Inflammatory macrophage (primary cell): ENCODE measurements at regions not wholly inside any gene's neighbourhood (a gene's known extent, or its start where the extent isn't known, plus 50 kb on each side); places are given as distances from the start of the nearest gene placed in this dataset.
"Not testable (repeated sequence)": the region's sequence is repeated elsewhere in the genome, so short reads cannot be mapped to it uniquely, and the experiment has no call there.

Experiments
- DNase-seq, 2 donors: peaks; one replicate each; pipeline ENCODE4 v3.0.0-alpha.2; 2020 to 2022

DNA sequence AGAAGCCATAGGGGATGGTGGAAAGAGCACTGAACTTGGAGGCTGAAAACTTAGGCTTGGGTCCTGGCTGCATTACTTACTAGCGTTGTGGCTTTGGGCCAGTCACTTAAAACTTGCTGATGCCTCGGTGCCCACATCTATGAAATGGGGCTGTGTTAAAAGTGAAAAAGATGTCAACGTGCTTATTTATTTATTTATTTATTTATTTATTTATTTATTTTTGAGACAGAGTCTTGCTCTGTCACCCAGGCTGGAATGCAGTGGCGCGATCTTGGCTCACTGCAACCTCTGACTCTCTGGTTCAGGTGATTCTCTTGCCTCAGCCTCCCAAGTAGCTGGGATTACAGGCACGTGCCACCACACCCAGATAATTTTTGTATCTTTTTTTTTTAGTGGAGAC lies 94.3 kb downstream of the MRM1 start:
- not testable (repeated sequence) for DNase-seq

DNA sequence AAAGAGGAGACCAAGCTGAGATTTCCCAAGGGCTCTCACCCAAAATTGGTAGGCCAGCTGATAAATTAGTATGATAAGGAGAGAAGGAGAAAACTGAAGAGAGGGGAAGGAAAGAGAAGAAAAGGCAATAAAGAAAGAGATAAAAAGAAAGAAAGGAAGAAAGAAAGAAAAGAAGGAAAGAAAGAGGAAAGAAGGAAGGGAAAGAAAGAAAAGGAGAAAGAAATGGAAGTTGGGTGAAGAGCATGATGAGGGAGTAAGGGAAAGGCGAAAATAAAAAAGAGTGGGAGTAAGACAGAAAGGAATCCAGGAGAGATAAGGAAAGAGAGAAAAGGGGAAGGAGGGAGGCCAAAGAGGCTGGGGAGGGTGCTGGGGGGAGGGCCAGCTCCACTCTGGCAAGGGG lies 95.4 kb downstream of the MRM1 start:
- no peak for DNase-seq

DNA sequence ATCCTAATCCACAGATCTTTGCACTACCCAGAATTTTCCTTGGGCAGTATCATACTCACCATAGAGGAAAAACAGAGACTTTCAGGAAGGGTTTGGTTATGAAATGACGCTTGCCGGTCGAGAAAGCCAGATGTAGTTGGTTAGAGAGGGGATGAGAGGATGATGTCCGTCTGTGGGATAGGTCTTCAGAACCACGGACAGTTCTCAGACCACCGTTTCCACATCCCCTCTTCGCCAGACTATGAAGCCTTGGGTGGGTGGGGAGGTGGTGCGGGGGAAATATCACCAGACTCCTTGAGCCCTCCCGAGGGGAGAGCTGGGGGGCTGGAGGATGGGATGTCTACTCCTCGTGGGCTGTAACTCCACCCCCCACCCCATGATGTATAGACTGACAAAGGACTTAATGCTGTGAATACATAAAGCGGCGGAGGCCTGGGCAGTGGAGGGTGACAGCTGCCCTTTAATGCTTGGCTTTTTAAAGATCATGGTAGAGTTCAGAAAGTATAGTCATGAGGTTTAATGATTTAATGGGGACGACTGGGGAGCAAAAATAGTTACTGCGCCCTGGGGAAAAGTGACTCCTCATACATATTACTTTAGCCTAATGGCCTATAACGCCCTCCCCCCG lies 96.6 kb downstream of the MRM1 start:
- DNase-seq, result no peak

DNA sequence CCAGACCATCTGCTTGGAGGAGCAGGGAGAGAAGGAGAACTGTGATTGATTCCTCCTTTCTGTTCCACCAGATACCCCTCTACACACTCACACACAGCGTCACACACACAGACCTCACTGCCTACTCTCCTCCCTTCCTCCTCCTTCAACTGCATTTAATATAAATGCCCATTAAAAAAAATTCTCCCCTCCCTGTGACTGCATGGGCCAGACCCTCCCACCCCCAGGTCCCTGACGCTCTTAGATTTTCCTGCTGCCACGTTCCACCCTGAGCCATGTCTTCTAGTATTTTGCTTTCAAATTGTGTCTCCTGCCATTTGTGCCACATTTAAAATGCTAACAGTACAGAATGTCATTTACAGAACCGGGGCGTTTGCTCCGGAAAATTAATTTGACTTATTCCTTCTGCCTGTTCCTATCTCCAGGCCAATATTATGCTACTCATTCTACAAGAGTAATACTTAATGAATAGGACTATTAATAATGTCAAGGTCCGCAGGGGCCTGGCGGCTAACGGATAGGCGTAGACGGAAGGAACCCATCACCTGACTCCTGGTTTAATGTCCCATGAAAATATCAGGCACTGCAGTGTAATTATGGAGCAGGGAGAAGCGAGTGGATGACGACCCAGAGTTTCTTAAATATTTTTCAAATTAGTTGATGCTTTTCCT lies 100.2 kb downstream of the MRM1 start:
- DNase-seq, result no peak

DNA sequence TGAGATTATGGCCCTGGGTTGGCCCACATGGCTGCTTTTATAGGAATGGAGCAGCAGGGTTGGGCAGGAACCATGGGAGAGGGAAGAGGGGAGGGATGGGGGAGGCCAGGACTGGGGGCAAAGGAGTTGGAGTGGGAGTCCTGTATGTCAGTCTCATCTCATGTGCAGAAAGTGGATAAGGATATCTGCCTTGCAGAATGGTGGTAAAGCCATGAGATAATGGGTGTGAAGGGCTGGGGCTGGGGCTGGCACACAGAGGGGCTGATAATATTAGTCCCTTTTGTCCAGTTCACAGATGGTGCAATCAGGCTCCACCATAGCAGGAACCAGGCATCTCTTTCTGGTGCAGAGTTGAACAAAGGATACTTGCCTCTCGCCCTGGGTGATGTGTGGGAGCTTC lies 101.3 kb downstream of the MRM1 start:
- no peak for DNase-seq

DNA sequence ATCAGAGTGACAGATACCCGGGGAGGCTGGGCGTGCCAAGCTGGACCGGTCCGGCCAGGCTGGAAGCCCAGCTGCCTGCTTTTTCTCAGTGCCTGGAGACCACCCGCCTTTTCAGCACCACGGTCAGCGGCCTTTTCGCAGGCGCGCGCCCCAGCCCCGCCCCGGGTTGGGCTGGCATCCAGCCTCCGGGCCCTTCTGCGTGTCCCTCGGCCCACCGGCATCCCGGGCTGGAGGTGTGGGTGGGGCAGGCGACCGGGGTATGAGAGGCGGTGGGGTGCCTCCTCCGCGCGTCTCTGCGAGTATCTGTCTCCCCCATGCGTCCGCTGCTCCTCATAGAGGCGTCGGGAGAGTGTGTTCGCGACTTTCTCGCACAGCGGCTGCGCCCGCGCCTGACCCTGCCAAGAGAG lies 102.5 kb downstream of the MRM1 start:
- peak in 1 of 2 donors; percentile 11 for DNase-seq

DNA sequence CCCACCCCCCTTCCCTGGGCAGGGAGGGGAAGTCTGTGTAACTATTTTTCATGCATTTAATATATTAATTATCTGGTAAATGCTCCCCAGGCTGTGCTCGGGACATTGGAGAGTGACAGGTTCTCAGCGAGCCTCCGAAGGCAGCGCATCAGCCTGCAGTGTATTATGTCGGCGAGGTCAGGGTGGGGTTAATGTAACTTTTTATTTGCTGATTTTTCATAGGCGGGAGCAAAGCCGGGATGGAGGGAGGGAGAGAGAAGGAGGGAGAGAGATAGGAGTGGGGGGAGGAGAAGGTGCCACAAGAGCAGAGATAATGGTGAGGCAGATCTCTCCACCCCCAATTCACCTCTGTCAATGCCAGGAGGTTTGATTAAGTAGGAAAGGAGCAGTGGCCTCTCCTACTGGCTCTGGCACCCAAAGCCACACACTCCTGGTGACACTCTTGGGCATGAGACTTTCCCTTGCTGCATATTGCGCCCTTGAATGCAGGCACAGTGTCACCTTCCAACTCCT lies 104.0 kb downstream of the MRM1 start:
- DNase-seq, result no peak

DNA sequence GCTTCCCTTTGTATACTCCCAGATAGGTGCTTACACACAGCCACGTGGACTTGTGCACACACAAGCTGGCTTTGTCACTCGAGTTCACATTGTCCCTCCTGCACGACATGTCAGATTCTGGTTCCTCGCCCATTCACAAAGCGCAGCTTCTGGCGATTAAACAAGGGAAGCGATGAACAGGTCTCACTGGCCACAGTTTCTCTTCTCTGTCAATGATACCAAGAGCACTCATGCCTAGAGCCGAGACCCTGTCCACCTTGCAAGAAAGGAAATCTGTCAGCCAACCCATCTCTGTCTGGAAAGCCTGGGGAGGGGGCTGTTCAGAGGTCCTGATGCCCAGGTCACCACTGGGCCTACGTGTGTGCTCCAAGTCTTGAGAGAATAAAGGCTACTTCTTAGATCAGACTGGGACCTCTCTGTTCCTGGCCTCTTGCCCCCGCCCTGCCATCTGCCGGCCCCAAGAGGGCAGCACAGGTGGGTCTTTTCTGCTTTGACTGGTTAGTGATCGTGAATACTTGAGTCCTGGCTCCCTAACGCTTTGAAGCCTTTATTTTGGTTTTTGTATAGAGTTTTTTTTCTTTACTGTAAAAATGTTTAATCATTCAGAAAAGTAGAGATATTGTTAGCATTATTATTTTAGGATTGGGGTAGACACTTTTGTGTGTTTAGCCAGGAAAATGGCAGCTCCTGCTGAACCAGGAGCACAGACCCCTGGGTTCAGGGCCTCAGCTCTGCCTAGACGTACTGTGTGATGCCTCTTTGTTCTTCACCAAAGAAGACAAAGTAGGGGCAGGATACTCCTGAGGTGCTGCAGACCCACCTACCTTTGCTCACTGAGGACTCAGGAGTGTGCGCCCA lies 104.7 kb downstream of the MRM1 start:
- DNase-seq, result peak; percentile 8 to 38

DNA sequence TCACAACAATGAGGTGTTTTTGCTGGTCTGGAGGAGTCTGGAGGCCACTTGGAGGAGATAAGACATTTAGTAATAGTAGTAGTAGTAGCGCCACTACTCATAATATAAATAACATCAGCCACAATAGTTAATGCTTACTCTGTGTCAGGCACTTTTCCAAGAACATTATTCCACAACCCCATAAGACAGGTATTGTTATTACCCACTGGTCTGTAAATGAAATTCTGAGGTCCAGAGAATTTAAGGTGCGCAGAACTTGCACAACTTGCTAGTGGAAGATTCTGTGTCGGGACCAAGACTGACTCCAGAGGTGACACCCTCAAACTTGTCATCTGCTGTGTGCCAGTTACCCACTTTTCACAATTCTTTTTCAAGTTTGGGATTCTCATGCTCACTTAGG lies 106.5 kb downstream of the MRM1 start:
- no peak for DNase-seq

DNA sequence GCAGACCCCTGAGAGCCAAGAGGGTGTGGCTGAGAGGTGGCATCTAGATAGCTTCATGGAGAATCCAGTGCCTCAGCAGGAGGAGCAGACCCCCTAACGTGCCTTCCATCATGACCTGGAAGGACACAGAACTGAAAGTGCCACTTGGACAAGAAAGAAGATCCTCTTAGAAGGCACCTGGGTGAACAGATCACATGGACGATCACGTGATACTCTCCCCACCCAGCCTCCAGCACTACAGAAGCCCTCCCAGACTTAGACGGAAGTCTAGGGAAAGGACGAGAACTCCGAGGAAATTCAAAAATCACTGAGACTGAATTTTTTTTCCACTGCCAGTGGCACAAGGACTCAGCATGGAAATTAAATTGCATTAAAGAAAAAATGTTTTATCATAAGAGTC lies 113.4 kb downstream of the MRM1 start:
- no peak for DNase-seq

DNA sequence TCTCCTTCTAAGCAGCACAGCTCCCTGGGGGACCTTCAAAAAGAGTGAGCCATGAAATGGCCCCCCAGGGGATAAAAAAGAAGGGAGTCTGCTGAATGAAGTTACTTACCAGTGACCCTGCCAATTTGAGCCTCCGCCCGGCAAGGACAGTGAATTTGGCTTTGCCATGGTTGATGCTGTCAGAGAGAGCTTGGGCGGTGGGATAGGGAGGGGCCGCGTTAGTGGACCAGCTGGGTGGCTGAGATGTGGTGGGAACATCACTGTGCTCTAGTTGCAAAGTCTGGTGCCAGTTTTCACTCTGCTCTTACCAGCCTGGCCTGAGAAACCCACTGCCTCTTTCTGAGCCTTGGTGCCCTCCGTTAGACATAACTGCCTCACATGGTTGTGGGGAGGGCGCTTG lies 114.6 kb downstream of the MRM1 start:
- no peak for DNase-seq

DNA sequence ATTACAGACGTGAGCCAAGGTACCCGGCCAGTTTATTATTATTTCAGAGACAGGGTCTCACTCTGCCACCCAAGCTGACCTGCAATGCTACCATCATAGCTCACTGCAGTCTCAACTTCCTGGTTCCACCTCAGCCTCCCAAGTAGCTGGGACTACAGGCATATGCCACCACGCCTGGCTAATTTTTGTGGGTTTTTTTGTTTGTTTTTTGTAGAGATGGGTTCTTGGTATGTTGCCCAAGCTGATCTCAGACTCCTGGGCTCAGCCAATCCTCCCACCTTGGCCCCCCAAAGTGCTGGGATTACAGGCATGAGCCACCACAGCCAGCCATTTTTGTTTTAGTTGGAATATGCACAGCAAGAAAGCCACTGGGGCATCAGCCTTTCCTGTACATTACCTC lies 115.7 kb downstream of the MRM1 start:
- no peak for DNase-seq

DNA sequence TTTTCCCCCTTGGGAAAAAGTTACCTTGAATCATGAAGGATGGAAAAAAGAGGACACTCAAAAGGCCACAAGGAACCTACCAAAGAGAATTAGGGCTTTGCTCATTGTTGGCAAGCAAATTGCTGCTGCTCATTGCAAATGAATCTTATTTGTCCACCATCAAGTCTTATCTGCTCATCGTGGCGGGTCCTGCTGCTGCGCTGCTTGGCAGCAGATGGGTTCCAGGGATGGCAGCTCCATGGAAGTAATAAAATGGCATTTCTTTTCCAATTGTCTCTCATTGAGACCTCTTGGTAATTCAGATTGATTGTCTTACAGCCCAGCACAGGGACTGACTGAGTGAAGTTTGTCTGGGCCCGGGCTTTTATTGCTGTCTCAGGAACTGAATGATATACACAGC lies 118.7 kb downstream of the MRM1 start:
- DNase-seq, result no peak

DNA sequence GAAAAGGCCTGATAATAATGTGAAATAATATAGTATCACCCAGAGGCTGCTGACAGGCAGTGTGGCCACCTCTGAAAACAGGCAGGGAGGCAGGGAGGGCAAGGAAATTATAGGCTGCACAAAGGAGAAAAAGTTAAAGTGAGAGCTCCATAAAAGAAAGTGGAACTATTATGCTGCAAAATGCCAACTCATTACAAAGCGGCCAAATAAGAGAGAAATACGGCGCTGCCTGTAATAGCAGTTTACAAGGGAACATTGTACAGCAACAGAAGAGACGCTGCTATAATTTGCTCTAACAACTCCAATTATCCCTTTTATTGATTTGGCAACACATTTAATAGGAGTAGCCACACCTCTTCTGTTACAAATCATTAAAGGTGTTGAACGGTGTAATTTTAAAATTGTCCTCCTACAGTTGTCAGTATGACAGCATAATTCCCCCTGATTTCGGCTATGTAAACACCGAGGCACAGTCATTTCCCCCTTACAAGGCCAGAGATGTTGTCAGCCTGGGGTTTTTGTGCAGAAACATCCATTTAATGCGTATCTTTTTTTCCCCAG lies 120.3 kb downstream of the MRM1 start:
- peak; percentile 3 to 4 for DNase-seq

DNA sequence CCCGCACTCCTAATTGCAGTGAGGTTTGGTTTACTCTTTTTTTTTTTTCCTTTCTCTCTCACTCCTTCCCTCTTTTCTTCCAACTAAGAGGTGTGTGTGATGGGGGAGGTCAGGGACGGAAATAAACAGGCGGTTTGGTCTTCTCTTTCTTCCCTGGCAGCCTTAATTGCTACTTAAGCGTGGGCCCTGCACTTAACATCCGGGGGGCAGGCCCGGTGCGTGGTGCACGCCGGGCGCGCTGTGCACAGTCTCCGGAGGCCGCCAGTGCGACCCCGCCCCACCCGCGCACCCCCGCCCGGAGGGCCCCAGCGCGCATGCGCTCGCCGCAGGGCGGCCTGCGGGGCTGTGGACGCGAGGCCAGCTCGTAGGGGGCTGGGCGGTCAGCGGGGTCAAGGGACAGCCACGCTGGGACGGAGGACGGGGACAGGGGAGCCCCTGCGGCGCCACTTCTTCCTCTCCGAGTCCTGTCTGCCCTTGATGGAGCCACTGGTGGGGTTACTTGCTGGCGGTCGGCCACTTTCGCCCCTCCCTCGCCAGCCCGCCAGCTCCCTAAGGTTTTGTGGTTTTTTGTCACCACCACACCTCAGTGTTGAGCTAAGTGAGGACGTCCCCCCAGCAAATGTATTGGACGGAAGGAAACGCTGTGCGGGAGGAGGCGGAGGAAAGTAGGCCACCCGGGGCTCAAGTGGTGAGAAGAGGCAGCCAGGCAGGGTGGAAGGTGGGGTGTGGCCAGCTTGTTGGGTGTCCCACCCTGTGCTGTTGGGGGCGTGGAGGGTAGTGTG lies 120.9 kb downstream of the MRM1 start:
- peak; percentile 18 to 26 for DNase-seq

DNA sequence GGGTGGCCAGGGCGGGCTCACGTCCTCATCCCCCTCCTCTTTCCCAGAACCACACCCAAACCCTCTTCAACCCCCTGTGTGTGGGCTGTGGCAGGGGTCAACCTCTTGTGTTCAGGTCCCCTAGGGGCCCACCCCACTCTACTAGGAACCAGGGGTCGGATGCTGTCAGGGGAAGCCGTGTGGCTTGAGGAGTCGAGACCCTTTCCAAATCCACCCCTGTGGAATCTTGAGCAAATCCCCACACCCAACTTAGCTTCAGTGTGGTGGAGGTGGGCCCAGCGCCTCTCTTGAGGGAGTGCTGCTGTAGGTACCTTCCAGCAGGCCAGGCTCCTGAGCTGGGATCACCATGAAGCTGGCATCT lies 121.5 kb downstream of the MRM1 start:
- DNase-seq, result no peak

DNA sequence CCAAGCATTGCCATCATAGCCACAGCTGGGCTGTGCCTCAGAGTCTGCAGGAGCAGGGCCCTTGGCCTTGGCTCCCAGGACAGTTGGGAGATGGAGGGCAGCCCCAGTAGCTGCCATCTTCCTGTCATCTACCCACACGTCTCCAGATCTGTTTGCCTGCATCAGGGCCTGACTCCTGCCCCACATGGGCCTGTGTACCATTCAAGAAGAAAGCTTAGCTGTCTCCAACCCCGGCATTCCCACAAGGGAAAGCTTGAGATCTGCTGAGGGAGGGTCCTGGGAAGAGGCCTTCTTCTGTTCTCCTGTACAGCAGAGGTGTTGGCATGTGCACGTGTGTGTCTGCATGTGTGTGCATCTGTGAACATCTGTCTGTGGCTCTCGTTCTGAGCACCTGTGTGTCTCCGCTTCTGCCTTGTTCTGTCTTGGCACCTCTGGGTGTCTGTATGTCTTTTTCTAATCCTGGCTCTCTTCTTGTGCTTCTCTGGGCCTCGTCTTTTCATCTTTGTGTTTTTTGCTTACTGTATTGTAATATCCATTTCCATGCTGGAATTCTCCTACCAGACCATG lies 122.2 kb downstream of the MRM1 start:
- no peak for DNase-seq

DNA sequence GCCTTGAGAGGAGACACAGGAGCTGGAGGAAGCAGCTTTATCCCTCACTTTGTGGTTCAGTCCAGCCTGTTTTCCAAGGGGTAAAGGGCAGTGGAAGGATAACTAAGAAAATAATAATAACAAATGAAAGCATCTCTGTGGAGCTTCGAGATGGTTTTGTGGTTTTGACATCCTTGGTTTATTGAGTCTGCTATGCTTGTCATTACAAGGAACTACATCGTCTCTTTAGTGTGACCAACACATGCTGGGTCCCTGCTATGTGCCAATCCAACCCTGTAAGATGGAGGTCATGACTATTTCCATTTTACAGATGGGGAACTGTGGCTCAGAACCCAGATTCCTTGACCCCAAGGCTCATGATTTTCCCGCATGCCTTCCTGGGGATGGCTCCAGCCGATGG lies 124.8 kb downstream of the MRM1 start:
- DNase-seq, result no peak

DNA sequence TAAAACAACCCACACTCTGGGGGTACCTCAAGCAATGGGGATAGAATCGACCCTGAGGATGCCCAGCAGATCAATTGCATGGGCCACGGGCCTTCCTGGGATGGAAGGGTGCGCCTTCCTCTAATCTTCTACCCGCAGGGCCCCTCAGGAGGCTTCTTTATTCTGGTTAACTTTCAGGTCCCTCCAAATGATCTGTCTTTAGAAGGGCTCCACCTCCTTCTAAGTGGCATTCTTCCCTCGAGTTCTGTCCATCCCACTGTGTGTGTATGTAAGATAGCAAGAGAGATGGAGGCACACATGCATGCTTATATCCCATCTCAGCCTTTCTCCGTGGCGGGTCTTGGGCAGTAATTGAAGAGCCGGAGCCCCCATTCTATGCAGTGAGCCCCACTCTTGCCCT lies 125.7 kb downstream of the MRM1 start:
- no peak for DNase-seq

DNA sequence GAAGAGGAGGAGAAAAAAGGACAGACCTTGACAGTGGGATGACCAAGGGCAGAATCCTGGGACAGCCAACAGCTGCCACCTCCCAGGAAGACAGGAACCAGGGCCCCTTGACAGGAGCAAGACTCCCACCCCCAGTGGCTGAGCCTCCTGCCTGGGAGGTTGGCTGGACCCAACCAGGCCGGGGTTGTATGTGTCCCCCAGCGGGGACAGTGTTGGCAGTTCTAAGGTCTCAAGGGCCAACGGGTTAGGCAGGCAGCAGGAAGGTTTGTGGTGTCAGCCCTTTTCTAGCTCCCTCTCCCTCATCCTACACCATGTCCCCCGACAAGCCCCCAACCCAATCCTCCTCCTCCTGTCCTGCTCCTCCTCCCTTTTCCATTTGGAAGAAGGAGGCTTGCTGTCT lies 126.2 kb downstream of the MRM1 start:
- no peak for DNase-seq

DNA sequence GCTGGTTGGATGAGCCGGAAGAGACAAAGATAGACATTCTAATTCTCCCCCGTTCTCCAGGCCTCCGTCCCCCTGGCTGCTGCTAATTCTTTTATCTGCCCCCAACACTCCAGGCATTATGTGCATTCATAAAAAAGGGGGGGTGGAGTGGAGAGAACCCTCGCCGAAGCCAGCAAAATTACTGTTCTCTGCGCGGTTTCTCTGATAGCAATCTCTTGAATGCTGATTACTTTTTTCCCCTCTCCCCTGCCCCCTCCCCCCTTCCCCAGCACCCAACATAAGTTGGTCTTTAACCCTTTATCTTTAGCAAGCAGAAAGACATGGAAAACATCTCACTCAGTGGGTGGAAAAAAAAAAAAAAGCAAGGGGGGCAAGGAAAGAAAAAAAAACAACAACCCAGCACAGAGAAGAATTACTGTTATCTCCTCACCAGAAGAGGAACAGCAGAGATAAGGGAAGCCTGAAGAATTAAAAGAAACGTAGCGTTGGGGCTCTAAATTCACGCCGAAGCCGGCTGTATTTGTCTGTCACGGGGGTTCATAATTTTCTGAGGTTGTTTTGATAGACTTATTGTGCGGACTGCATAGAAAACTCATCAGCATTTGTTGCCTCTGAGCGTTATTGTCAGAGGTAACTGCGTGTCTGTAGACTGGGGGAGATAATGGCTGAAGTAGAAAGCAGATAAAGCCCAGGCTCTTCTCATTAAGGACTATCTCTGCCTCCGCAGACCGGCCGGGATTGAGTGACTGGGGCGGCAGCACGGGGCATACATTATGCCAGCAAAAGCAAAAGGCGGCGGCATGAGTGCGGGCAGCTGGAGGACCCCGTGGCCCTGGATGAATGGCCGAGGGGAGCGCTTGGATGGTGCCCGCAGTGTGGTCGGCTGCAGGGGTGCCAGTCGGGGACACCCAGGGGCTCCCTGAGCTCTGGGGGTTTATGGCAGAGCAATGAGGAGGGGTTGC lies 126.9 kb downstream of the MRM1 start:
- DNase-seq, result no peak
